SK-N-MC (cell line): ENCODE measurements at regions not wholly inside any gene's neighbourhood (a gene's known extent, or its start where the extent isn't known, plus 50 kb on each side); places are given as distances from the start of the nearest gene placed in this dataset.

Experiments used
- DNase-seq: peaks from one replicate; pipeline ENCODE4 v3.0.0-alpha.2; 2011; ENCODE audit warnings: low read depth, low spot score
- H3K27ac ChIP-seq: fragments of 200-600 bp; sonication (generic); 2 replicates; pipeline ENCODE4 v1.5.1; 2016; ENCODE audit warnings: mixed run types
- H3K36me3 ChIP-seq: fragments of 200-600 bp; sonication (generic); 2 replicates; pipeline ENCODE4 v1.6.1; 2017; ENCODE audit warnings: antibody characterized with exemption, low read length, mixed read lengths; ENCODE audit not compliant: insufficient read depth
- H3K4me3 ChIP-seq: fragments of 200-600 bp; sonication (generic); 2 replicates; pipeline ENCODE4 v1.5.1; 2016
- H3K9ac ChIP-seq: fragments of 200-600 bp; sonication (generic); 2 replicates; pipeline ENCODE4 v1.8.0; 2017; ENCODE audit warnings: mixed run types, mixed read lengths; ENCODE audit not compliant: insufficient read length
- H3K9me3 ChIP-seq: fragments of 200-600 bp; sonication (generic); 2 replicates; pipeline ENCODE4 v1.6.1; 2017; ENCODE audit warnings: low read depth, mild to moderate bottlenecking, antibody characterized with exemption, low read length, moderate library complexity, mixed read lengths
- EZH2 ChIP-seq: fragments of 200-600 bp; sonication (generic); IDR thresholded peaks from one replicate; pipeline ENCODE4 v1.6.1; 2017; ENCODE audit warnings: antibody characterized with exemption
- FOXP2 ChIP-seq: optimal IDR thresholded peaks from 2 replicates; pipeline ENCODE3; 2011; ENCODE audit warnings: mild to moderate bottlenecking, moderate library complexity; ENCODE audit not compliant: insufficient read depth; ENCODE audit errors: extremely low read length, control extremely low read depth
- POLR2AphosphoS5 ChIP-seq: IDR thresholded peaks from 2 replicates; pipeline ENCODE4 v1.6.1; 2012; ENCODE audit warnings: mild to moderate bottlenecking, low read depth, low read length, borderline replicate concordance

DNA sequence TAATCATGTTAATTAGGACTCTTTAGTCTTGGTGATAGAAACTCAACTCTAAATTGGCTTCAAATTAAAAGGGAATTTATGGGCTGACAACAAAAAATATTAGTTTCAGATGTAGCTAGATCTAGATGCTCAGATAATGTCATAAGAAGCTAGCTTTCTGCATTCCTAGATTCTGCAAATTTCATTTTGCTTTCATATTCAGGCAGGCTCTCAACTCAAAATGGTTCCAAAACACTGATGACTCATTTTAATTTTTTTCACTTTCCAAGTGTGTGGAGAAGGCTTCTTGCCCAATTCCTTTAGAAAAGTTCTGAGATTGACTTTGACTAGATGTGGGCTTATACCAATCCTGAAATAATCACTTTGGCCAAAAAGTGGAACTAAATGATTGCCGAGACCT, 236.7 kb upstream of the GOT2 start:
- H3K9me3 ChIP-seq = no peaks in the 10 kb centered on the region
- no peaks in the 10 kb centered on the region for H3K36me3 ChIP-seq
- TF ChIP-seq POLR2AphosphoS5 (no peak), EZH2 (no peak), FOXP2 (no peak)
- H3K27ac ChIP-seq = no peak overlapping the region
- no peak overlapping the region for H3K9ac ChIP-seq
- no peak for DNase-seq
- H3K4me3 ChIP-seq = no peak overlapping the region

DNA sequence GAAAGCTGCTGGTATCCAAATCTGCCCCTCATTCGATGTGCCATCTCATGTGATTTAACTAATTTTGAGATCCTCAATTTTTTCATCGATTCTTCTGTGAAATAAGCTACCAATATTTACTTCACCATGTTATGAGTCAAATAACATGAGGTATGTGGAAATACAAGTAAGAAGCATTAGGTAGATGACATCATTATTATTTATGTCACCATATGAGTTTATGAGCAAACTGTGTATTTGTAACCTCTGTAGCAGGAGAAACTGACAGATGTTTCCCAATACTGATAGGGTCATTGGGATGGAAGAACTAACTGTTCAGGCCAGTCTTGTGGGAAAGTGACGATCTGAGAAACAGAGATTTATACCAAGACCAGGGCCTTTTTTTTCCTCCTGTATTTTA, 229.4 kb upstream of the GOT2 start:
- no peak overlapping the region for H3K27ac ChIP-seq
- DNase-seq = no peak
- no peak overlapping the region for H3K9ac ChIP-seq
- no peaks in the 10 kb centered on the region for H3K9me3 ChIP-seq
- H3K4me3 ChIP-seq = no peak overlapping the region
- TF ChIP-seq POLR2AphosphoS5 (no peak), EZH2 (no peak), FOXP2 (no peak)
- H3K36me3 ChIP-seq = no peaks in the 10 kb centered on the region

DNA sequence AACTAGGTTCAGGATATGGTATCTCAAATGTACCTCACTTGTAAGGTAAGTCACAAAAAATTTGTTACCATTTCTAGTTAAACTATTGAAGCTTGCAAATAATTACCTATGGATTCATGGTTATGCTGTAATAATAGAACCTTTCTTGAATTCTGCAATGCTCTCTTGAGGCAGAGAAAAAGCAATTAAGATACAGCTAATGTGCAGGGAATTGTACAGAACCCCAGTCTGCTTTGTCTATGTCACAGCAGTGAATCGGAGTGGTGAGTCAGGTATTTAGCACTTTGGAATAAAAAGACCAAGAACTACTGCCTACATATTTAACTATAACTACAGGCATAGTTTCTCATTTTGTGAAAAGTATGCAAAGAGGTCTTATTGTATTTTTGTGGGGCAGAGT, 228.7 kb upstream of the GOT2 start:
- TF ChIP-seq FOXP2 (no peak), POLR2AphosphoS5 (no peak), EZH2 (no peak)
- Histone ChIP-seq H3K9me3 (no peaks in the 10 kb centered on the region), H3K27ac (no peak overlapping the region), H3K36me3 (no peaks in the 10 kb centered on the region), H3K4me3 (no peak overlapping the region), H3K9ac (no peak overlapping the region)
- no peak for DNase-seq

DNA sequence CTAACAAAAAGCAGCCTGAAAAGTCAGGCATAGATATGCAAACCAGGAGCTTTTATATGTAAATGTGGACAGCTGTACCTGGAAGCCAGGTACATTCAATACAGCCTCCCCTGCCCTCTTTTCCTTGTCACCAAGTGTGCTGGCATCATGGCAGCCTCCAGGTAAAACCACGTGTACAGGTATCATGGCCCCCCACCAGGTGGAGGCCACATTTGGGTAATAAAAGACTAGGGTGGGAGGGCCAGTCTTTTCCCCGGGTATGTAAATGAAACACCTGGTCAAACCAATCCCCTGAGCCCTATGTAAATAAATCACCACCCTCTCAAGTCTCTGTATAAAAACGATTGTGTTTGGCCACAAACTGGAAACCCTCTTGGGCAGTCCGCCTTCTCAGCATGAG, 226.4 kb upstream of the GOT2 start:
- no peak for DNase-seq
- H3K36me3 ChIP-seq = no peaks in the 10 kb centered on the region

DNA sequence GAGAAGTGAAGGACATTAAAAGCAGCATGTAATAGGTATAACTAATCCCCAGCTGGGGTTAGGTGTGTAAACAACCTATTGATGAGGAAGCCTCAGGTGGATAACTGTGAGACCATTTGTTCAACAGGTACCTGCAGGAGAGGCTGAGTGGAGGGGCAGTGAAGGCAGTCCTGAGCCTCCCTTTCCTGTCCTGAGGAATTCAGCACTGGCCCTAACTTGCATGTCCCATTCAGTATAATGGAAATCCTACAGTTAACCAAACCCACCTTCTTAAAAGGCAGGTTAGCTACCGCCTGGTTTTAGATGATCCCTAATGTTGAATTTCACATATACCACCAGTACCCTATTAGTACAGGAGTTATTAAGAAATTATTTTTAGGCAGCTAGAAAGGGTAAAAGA, 225.9 kb upstream of the GOT2 start:
- Histone ChIP-seq H3K9ac (no peak overlapping the region), H3K9me3 (no peaks in the 10 kb centered on the region), H3K4me3 (no peak overlapping the region), H3K27ac (no peak overlapping the region), H3K36me3 (no peaks in the 10 kb centered on the region)
- no peak for DNase-seq
- TF ChIP-seq EZH2 (no peak), POLR2AphosphoS5 (no peak), FOXP2 (no peak)

More for the DNA sequence above, 226.4 kb upstream of the GOT2 start:
- H3K4me3 ChIP-seq = no peak overlapping the region
- H3K27ac ChIP-seq = no peak overlapping the region
- H3K9me3 ChIP-seq = no peaks in the 10 kb centered on the region
- H3K9ac ChIP-seq = no peak overlapping the region
- no peak for TF ChIP-seq EZH2
- TF ChIP-seq POLR2AphosphoS5 = no peak

DNA sequence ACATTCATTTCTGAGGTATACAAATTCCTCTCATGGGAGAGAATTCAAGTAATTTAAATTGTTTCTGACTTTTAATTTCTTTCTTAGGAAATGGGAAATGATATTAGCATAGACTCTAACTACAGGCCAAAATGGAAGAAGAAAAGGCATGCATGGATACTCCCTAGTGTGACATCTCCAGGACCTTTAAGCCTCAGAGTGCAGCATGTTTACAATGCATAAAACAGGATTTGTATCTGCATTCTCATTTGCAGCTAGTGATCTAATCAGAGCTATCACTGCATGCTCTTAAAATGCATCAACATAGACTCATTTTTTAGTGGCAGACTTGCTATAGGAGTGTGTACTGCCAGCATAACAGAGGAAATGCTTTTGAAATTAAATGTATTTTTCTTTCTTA, 224.6 kb upstream of the GOT2 start:
- Histone ChIP-seq H3K27ac (no peak overlapping the region), H3K9me3 (no peaks in the 10 kb centered on the region), H3K9ac (no peak overlapping the region), H3K4me3 (no peak overlapping the region), H3K36me3 (no peaks in the 10 kb centered on the region)
- DNase-seq = no peak
- TF ChIP-seq EZH2 (no peak), POLR2AphosphoS5 (no peak), FOXP2 (no peak)

DNA sequence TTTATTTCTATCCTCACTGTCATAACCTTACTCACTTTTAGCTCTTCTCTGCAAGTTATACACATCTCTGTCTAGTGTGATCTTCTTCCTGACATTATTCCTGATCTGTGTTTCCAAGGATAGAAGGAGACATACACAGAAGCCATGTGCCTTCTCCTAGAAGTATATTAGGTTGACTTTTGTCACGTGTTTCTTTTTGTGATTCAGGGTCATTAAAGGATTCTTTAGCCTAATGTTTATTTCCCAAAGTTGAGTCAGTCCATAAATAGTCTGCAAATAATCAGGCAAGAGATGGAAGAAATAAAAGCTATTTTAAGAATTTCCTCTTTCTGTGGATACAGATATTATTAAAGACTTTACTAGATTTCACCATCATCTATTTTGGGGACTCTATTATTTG, 214.1 kb upstream of the GOT2 start:
- DNase-seq = no peak
- H3K4me3 ChIP-seq = no peak overlapping the region
- H3K27ac ChIP-seq = no peak overlapping the region
- TF ChIP-seq POLR2AphosphoS5 (no peak), FOXP2 (no peak), EZH2 (no peak)
- H3K9me3 ChIP-seq = no peaks in the 10 kb centered on the region
- no peaks in the 10 kb centered on the region for H3K36me3 ChIP-seq
- H3K9ac ChIP-seq = no peak overlapping the region

DNA sequence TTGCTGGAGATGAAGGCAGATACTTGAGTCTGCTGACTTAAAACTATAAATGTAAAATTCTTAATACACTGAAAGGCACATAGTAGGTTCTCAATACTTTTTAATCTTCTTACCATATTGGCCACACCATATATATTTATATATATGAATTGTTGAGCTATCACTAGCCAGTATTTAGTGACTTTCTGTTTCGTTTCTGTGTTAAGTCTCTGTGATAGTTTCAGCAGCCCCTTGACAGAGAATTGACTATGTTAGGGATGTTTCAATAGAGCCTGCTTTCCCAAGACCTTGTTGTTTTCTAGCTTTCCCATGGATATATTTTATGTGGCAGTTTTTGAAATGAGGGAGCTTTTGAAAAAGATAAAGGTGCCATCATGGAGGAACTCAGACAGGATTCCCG, 206.5 kb upstream of the GOT2 start:
- no peak overlapping the region for H3K9ac ChIP-seq
- no peaks in the 10 kb centered on the region for H3K36me3 ChIP-seq
- H3K4me3 ChIP-seq = no peak overlapping the region
- no peak overlapping the region for H3K27ac ChIP-seq
- TF ChIP-seq POLR2AphosphoS5 = no peak
- no peak for TF ChIP-seq FOXP2
- TF ChIP-seq EZH2 = no peak
- no peaks in the 10 kb centered on the region for H3K9me3 ChIP-seq
- no peak for DNase-seq

DNA sequence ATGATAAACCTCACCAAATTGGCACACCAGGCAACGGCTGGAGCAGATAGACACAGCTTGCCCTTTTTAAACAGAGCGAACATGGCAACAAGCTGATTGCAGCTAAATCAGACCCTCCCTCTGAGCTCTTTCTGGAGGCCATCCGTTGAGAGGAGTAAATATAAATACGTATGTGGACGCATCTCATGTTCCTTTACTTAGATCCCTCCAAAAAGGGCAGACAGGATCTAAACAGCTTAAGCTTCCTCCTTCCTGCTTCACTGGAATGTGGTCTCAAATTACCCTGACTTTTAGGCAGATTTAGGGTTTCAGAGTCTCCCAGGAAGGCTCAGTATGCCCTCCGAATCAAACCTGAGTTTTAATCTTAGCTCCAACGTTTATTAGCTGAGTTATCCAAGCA, 204.7 kb upstream of the GOT2 start:
- Histone ChIP-seq H3K9me3 (no peaks in the 10 kb centered on the region), H3K9ac (no peak overlapping the region), H3K4me3 (no peak overlapping the region), H3K36me3 (no peaks in the 10 kb centered on the region), H3K27ac (no peak overlapping the region)
- TF ChIP-seq EZH2 (no peak), FOXP2 (no peak), POLR2AphosphoS5 (no peak)
- no peak for DNase-seq

DNA sequence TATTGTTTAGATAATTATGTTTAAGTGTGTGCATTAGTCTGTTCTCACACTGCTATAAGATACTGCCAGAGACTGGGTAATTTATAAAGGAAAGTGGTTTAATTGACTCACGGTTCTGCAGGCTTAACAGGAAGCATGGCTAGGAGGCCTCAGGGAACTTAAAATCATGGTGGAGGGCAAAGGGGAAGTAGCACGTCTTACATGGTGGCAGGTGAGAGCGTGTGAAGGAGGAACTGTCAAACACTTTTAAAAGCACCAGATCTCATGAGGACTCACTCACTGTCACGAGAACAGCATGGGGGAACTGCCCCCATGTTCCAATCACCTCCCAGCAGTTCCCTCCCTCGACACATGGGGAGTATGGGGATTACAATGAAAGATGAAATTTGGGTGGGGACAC, 203.5 kb upstream of the GOT2 start:
- no peaks in the 10 kb centered on the region for H3K36me3 ChIP-seq
- no peak overlapping the region for H3K9ac ChIP-seq
- H3K4me3 ChIP-seq = no peak overlapping the region
- DNase-seq = no peak
- no peaks in the 10 kb centered on the region for H3K9me3 ChIP-seq
- H3K27ac ChIP-seq = no peak overlapping the region
- TF ChIP-seq FOXP2 (no peak), POLR2AphosphoS5 (no peak), EZH2 (no peak)
